ENCODE measurements at regions not wholly inside any gene's neighbourhood (a gene's known extent, or its start where the extent isn't known, plus 50 kb on each side); places are given as distances from the start of the nearest gene placed in this dataset.

DNA sequence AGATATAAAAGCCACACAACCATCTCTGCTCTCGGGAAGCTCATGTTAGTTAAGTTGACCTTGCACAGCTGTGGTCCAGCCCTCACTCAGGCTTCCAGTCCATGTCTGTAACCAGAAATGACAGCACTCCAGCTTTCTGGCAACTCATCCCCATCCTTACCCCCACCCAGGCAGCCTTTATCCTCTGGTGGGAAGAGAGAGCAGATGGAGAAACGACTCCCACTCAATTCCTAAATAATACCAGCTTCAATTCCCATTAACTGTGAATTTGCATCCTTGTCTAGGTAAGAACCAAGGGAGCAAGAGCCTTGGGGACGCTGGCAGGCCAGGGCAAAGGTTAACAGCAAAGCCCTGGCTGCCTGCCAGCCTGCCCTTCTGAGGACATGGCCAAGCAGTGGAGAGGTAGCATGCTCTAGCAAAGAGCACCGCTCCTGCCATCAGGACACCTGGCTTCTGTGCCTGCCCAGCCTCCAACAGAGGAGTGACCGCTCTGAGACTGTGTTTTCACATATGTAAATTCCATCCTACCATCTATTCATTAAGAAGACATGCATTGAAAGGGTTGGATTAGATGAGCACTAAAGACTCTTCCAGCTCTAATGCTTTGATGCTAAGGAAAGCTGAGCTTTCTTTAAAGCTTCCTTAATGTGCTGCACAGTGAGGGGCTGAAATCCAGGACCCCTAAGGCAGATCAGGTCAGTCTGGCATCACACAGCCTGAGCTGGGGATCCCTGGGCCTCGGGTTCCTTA, 236.1 kb downstream of the GRIN2B start:
- no peak for DNase-seq

DNA sequence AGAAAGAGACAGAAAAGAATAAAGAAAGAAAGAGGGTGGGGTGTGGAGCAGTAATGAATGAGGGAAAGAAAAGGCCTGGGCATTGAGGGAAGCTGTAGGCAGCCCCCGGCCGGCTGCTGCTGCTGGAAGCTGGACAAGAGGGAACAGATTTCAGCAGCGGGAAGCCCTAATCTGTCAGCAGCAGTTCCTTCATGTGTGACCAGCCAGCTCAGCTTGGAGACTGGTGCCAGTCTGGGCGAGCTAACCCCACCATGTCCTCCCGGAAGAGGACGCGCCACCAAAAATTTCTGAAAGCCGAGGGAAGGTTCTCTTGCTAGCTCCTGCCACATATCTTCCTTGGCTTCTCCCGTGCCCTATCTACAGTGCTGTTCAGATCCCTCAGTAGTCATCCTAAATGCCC, 236.8 kb downstream of the GRIN2B start:
- DNase-seq, result no peak

GRCh38 chr12:13740149-13740545, 241.3 kb downstream of the GRIN2B start:
- DNase-seq, result no peak

GRCh38 chr12:13735734-13736133, 245.7 kb downstream of the GRIN2B start:
- DNase-seq, result no peak

GRCh38 chr12:13734584-13735152, 246.7 kb downstream of the GRIN2B start:
- no peak for DNase-seq

- no peak for DNase-seq
Observed at GRCh38 chr12:13727707-13728195, 253.7 kb downstream of the GRIN2B start.

DNA sequence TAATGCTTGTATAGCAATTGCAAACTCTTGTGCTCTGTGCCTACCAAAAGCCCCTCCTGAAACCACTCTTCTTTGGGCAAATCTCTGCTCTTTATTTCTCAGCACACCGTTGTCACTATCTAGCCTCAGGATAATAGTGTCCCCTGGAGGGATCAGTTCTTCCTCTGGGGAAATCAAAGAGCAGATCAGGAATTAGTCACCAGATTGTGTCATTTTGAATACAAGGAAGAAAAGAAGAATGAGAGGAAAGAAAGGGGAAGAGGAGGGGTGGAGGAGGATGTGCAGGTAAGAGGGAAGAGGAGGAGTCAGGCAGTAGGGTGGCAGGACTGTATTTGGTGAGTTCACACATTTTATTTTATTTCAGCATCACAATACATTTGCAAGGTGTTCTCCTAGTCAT, 256.4 kb downstream of the GRIN2B start:
- DNase-seq, result no peak

DNA sequence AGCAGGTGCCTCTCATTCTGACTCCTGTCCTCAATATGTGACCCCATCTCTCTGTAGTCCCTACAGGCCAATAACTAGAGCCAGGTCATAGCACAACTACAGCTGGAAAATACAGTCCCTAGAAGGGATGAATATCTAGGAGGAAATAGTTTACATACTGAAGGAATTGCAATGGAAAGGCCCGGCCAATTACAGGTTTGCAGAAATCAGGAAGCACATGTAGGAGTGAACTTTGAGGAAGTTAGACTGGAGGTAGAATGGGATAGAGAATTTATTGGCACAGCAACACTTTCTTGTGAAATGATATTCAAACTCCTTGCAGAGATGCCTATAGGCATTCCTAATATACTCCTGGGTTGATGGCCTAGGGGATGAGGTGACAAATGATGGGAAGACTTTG, 257.3 kb downstream of the GRIN2B start:
- no peak for DNase-seq

DNA sequence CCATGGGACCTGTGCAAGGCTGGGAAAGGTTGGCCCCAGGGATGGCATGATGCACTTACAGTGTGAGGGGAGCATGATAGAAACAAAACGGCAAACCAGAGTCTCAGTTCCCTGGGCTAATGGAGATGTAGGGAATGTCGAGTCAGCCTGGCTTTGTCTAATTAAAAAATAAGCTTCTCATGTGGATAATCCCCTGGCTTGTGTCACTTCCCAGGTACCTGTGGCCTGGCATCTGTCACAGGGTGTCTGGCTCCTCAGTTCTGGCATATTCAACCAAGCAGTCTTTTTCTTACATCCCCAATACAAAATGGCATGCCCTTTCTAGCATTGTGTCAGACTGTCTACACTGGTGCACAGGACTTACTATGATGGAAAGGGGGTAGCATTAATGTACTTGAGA, 261.4 kb downstream of the GRIN2B start:
- DNase-seq, result no peak

DNA sequence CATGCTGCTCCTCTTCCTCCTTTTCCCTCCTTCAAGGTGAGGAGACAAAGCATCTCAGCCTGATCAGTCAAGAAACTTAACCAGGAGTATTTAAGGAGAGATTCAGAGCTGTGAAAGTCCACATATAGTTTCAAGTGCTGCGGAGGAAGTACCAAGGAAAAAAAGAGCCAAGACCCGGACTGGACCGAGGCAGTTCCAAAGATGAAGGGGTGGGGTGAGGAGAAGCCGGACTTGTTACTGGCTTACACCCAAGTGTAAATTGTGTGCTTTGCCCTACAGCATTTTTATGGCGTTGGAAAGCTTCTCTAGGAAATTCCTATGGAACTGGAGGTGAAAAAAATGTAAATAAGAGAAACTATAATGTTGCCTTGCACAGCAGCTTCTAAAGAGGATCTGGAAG, 263.1 kb downstream of the GRIN2B start:
- no peak for DNase-seq

DNA sequence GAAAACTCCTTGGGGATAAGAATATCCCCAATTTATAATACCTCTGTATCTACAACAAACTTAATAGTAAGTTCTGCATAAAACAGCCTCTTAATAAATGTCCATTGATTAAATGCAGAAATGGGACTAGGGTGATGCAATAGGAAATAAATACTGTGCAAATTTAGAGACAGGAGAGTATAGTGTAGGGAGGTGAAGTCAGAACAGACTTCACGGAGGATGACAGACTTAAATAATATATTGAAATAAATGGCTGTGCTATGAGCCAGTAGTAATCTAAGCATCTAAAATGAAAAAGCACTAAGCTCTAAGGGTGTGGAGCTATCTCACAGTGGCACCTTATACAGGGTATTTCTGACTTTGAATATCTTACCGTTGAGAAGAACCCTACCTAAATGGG, 265.3 kb downstream of the GRIN2B start:
- DNase-seq, result no peak

DNA sequence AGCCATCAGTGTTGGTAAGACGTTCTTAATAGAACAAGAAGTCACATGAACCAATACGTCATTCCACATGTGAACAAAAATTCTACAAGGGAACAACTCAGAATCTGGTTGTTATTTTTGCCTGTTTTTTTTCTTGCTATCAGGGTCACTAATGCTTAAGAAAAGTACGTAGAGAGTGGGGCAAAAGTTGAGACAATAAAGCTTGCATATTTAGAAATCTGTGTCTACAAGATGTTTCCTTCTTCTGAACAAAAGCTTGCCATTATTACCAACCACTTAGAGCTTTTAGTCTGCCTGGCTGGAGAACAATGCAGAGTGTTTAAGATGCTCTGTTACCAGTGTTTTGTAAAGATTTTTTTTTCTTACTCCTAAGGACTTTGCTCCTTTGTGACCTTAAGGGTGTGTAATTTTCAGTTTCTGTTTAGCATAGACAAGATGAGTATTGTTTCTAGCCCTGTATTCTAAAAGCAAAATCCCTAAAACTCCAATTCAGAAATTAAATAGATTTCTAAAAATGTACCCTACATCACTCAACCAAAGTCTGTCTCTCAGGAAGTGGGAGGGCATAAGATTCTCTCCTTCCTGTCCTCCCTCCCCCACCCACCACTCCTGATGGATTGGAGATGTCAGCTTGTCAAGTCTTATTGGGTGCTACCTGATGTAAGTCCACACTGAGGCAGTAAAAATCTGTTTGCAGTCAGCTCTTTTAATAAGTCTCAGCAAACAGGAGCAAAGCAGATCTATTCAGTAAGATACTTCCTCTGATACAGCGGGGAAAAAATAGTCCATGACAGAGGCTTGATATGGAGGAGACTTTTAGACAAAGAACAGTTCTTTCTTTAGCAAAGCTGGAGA, 267.6 kb downstream of the GRIN2B start:
- no peak for DNase-seq

- DNase-seq, result no peak
Observed at GRCh38 chr12:13707829-13708228, 273.6 kb downstream of the GRIN2B start.

DNA sequence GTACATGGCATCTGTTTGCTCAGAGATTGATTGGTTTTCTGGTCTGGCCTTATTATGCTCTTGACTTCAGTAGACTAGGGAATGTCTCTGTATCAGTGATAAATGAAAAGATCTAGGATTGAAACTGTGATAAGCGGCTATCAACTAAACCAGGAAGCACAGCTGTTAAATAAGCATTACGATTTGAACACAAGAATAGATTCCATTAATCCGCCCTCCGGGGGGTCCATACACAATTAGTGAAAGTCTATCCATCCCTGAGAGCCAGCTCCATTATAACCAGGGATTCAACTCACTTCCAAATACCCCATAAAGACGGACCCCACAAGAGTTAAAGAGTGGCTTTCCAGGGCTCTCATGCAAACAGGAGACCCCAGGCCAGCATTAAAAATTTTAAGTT, 279.0 kb downstream of the GRIN2B start:
- DNase-seq, result no peak

- DNase-seq, result no peak
Observed at GRCh38 chr12:13701502-13701901, 279.9 kb downstream of the GRIN2B start.

- no peak for DNase-seq
Observed at GRCh38 chr12:13697973-13698372, 283.4 kb downstream of the GRIN2B start.

DNA sequence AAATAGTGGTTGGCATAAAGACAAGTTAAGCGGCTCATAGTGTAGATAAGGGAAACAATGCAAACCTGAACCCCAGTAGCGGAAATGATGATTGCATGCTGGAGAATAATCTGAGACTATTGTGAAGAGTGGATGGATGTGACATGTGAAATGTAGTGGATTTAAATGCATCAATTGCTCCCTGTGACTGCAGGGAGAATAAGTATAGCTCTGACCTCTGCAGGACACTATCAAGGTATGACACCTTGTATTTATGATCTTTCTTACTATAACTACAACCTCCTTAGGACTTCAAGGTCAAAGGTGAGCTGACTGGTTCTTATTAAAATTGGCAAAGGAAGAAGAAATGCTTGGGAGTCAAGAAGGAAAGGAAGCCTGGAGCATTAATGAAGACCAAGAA, 285.6 kb downstream of the GRIN2B start:
- no peak for DNase-seq

DNA sequence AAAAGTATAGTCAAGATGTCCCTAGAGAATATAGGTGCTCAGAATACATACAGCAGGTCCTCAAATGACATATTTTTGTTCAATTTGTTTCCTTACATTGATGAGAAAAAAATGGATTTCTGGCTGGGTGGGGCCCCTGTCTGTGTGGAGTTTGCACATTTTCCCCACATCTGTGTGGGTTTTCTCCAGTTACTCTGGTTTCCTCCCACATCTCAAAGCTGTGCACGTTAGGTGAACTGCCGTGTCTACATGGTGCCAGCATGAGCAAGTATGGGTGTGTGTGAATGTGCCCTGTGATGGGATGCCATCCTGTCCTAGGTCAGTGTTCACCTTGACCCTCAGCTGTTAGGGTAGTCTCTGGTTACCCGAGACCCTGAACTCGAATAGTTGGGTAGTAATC, 289.1 kb downstream of the GRIN2B start:
- DNase-seq, result no peak

DNA sequence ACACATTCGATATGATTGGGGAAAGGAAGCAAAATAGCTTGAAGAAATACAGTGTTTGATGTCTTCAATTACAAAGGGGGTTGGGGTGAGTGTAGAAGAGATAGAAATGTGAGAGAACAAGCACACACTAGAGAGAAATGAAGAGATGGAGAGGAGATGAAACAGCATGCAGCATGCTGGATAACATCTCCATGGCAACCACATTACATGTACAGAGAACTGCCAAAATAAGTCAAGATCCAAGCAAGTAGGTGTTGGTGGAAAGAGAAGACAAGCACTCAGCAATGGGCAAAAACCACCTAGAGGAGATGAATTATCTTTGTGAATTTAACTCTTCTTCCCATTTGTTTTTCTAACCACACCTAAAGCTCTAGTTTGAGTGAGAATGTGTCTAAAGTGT, 289.8 kb downstream of the GRIN2B start:
- DNase-seq, result no peak

GRCh38 chr12:13687633-13688032, 293.8 kb downstream of the GRIN2B start:
- no peak for DNase-seq

GRCh38 chr12:13686260-13686659, 295.1 kb downstream of the GRIN2B start:
- DNase-seq, result no peak

DNA sequence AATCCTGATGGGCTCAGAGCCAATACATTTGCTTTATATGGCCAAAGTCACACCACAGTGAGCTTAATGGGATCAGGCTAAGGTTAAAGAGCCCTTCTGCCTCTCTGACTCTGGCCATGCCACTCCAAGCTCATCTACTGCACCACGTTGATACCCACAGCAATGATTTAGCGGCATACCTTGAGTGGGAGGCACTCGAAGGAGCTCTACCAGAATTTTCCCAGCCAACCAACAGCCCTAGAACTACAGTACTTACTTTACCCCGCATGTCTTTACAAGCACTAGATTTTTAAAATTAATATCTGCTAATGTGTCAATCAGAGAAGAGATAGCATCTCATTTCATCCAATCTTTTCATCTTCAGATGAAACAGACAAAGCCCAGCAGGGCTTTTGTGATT, 300.5 kb downstream of the GRIN2B start:
- DNase-seq, result no peak

DNA sequence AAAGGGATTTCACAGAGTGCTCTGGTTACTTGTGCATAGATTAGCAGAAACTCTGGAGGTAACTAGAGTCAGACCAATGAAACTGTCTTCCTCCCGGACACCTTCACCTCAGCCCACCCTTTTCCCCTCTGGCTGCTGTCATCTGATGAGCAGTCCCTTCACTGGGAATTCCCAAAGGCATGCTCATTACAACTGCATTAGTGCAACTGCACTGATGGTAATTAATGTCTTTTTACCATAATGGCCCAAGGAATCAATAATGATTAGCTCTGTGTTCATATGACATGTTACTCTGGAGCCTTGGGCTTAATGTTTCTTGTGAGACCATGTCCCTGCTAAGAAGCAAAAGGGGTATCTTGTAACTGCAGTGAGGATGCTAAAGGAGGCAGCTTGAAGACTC, 304.5 kb downstream of the GRIN2B start:
- DNase-seq, result no peak

DNA sequence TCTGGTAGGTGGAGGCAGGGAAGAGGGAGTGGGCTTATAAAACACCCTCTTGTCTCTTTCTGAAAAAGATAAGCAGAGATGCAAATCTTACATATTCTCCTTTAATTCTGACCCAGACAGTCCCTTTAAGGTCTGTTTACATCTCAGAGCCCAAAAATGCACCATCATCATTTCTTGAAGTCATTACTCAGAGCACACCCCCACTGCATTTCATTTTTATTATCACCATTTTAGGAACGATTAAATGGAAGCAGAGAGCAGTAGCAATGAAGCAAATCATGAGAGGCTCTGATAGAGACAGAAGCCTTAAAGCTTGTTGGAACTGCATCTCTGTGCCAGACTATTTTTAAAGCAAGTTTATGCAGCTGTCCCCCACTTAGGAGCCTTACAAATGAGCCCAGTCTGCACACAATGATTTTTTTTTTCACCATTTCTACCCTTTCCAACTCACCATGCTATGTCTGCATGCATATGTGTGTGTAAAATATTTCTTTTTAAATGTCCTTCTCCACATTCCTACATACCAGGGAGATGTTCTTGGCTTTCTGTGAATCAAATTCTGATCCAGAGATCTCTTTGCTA, 311.0 kb downstream of the GRIN2B start:
- no peak for DNase-seq

Measured in activated CD4-positive, alpha-beta T cell treated with anti-CD3 and anti-CD28 coated beads, Interleukin-2, amount 50 U/mL, for 48 hours (primary cell).